PFSK-1 (cell line): ENCODE measurements at regions not wholly inside any gene's neighbourhood (a gene's known extent, or its start where the extent isn't known, plus 50 kb on each side); places are given as distances from the start of the nearest gene placed in this dataset.

ENCODE experiments used
- POLR2AphosphoS5 ChIP-seq: IDR thresholded peaks from 2 replicates; pipeline ENCODE4 v1.6.1; 2012; ENCODE audit warnings: low read depth, mild to moderate bottlenecking, control low read depth, low read length, moderate library complexity
- SIN3A ChIP-seq: IDR thresholded peaks from 2 replicates; pipeline ENCODE4 v1.6.1; 2012; ENCODE audit warnings: mild to moderate bottlenecking, low read length, moderate library complexity, borderline replicate concordance; ENCODE audit not compliant: insufficient read depth
- TAF1 ChIP-seq: IDR thresholded peaks from 2 replicates; pipeline ENCODE4 v1.6.1; 2012; ENCODE audit warnings: low read length, control low read depth, borderline replicate concordance; ENCODE audit not compliant: insufficient read depth

GRCh38 chr4:128711361-128711760, 98.1 kb upstream of the JADE1 start:
- no peak for TF ChIP-seq POLR2AphosphoS5
- no peak for TF ChIP-seq TAF1
- no peak for TF ChIP-seq SIN3A
